Stimulated activated CD4-positive, alpha-beta T cell treated with anti-CD3 and anti-CD28 coated beads, Interleukin-12 subunit alpha, Interleukin-12 subunit beta, amount 100 ng/mL, for 4 hours (primary cell): ENCODE measurements at regions not wholly inside any gene's neighbourhood (a gene's known extent, or its start where the extent isn't known, plus 50 kb on each side); places are given as distances from the start of the nearest gene placed in this dataset.
"Not testable (repeated sequence)": the region's sequence is repeated elsewhere in the genome, so short reads cannot be mapped to it uniquely, and the experiment has no call there.

ENCODE experiments used
- DNase-seq: peaks from one replicate; pipeline ENCODE4 v3.0.0-alpha.2; 2020

DNA sequence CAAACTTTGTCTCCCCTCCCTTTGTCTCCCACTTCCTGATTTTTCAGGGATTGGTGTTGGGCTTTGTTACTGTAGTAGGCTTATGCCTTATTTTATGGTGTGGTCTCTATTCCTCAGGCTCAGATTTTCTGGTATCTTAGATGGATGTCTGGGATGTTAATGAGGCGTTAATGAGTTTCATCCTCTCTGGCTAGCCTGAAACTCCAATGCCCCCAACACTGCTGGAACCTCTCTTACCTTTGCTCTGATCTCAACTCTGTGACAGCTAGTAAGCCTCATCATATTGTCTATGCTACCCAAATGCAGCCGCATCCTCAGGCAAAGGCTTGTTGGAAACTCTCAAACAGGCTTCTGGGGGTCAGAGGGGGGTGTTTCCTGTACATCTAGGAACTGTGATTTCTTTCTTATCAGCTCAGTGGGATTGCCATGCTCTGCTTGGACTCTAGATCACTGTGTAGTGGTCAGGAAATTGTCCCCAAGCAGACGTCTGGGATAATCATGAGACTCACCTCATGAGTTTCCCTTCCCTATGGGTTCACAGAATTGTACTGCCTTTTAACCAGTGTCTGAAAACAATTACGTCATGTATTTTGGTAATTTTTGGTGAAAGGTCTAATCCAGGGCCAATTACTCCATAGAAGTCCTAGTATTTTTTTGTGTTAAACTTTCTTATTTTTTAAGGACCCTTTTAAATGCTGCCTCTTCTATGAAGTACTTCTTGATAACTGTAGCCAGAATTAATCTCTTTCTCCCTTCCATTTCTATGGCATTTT, 88.8 kb upstream of the TRPC7 start:
- no peak for DNase-seq

DNA sequence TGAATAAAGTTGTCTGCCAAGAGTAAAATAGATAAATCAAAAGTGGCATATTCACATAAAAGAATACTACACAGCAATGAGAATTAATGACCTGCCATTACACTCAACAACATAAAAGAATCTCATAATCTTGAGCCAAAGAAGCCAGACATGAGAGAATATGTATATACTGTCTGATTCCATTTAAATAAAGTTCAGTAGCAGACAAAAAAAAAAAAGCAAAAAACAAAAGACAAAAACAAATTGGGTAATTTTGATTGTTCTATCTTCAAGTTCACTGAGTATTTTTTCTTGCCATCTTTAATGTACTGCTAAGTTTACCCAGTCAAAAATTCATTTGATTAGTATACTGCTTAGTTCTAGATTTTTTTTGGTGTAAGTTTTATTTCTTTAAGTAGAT, 87.9 kb upstream of the TRPC7 start:
- DNase-seq: no peak

DNA sequence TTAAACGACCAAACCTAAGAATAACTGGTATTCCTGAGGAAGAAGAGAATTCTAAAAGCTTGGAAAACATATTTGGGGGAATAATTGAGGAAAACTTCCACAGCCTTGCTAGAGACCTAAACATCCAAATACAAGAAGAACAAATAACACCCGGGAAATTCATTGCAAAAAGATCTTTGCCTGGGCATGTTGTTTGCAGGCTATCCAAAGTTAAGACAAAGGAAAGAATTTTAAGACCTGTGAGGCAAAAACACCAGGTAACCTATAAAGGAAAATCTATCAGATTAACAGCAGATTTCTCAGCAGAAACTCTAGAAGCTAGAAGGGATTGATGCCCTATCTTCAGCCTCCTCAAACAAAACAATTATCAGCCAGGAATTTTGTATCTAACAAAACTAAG, 82.2 kb upstream of the TRPC7 start:
- DNase-seq: not testable (repeated sequence)

DNA sequence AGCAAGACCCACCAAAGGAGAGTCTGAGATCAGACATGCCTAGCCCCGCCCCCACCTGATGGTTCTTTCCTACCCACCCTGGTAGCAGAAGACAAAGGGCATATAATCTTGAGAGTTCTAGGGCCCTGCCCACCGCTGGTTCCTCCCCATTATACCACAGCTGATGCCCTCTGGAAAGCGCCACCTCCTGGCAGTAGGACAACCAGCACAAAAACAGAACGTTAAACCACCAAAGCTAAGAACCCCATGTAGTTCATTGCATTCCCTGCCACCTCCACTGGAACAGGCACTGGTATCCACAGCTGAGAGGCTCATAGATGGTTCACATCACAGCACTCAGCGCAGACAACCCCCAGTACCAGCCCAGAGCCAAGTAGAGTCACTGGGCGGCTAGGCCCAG, 81.2 kb upstream of the TRPC7 start:
- DNase-seq: no peak

DNA sequence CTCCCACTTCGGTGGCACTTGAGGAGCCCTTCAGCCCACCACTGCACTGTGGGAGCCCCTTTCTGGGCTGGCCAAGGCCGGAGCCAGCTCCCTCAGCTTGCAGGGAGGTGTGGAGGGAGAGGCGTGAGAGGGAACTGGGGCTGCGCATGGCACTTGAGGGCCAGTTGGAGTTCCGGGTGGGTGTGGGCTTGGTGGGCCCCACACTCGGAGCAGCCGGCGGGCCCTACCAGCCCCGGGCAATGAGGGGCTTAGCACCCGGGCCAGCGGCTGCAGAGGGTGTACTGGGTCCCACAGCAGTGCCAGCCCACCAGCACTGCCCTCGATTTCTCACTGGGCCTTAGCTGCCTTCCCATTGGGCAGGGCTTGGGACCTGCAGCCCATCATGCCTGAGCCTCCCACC, 78.8 kb upstream of the TRPC7 start:
- DNase-seq: not testable (repeated sequence)

DNA sequence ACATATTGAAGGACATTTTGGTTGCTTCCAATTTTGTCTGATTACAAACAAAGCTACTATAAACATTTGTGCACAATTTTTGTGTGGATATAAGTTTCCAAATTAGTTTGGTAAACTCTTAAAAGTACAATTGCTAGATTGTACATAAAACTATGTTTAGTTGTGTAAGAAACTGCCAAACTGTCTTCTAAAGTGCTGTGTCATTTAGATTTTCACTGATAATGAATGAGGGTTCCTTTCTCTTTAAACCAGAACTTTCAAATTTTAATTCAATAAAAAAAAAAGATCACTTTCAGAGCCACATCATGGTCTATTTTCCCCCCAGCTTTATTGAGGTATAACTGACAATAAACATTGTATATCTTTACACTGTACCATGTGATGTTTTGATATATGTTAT, 74.0 kb upstream of the TRPC7 start:
- DNase-seq: no peak

DNA sequence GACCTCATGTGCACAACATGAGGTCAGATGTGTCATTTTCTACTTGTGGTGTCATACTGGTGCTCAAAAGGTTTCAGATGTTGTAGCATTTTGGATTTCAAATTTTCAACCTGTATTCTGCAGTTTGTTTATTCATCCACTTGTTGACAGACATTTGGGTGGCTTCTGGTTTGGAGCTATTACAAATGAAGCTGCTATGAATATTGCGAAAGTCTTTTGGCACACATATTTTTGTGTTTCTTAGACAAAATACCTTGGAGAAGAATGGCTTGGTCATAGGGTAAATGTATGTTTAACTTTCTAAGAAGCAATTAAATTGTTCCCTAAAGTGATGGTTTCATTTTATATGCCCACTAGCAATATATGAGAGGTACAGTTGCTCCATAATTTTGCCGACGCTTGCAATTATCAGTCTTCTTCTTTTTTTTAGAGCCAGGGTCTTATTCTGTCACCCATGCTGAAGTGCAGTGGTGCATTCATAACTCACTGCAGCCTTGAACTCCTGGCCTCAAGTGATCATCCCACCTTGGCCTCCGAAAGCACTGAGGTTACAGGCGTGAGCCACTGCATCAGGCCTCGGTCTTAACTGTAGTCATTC, 70.7 kb upstream of the TRPC7 start:
- no peak for DNase-seq

DNA sequence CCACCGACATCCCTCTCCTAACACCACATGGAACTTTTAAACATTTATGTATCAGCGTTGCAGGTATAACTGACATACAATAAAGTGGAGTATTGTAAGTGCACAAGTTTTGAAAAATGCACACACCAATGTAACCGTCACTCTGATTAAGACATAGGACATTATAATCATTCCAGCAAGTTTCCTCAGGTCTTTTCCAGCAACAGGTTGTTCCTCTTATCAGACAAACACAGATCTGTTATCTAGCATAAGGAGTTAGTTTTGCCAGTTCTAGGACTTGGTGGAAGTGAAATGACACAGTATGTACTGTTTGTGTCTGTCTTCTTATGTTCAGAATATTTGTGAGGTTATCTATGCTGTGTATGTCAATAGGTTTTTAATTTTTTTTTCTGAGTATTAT, 69.5 kb upstream of the TRPC7 start:
- DNase-seq: no peak

DNA sequence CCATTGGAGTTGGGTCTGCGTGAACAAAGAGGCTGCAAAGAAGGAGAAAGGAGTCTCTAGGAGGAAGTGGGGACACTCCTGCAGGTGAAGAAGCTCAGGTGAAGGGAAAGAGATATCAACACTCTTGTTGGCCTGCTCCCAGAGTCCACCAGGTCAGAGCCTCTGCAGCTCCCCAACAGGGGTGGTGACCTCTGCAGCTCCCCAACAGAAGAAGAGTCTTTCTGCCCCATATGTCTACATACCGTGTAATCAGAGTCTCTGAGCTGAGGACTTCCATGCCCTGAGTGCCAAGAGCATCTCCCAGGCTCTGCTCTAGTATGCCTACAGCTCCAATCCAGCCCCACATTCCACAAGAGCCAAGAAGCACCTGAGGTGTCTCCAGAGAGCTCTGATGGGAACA, 67.4 kb upstream of the TRPC7 start:
- DNase-seq: no peak

DNA sequence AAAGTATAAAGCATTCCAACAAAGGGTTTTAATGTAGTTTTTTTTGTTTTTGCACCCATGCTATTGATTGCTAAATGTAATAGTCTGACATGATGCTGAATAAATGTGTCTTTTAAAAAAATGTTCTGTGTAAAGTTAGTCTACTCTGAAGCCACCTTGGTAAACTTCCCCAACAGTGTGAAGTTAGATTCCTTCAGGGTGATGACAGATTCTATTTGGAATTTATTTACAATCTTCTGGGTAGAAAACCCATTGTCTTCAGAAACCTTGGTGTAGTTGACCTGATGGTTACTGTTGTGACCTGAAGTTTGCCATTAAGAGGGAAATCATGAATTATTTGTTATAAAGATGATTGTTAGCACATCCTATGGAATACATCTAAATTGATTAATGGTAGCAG, 64.7 kb upstream of the TRPC7 start:
- DNase-seq: no peak

DNA sequence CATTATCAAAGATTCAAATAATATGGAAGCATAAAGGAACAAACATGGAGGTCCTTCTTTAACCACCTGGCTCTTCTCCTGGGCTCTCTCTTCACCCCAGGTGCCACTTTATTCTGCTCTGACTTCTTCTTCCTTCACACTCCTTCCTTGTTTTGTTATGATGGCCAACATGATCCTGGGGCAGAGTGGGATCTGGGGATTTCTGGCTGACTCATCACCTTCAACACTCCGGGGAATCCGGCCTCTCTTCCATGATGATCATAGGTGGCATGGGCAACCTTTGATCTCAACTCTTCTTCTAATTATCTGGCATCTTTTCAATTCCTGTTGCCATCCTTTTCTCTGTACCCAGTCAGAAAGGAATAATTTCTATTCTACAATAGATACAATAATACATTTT, 62.1 kb upstream of the TRPC7 start:
- DNase-seq: no peak

DNA sequence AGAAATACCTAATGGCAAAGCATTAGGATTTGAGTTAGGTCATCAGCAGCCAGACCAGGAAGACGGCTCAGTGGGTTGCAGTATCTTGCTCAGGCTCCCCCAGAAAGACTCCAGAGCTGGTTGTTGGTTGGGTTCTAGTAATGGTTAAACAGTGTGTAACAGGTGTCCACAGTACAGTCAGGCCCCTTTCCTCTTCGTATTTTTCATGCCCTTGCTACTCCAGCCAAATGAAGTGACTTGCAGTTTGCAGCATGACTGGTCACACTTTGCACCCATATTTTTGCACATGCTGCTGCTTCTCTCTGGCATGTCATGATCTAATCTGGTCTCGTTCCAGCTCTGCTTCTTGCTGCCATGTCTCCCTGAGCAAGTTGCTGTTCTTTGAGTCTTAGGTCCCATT, 60.6 kb upstream of the TRPC7 start:
- DNase-seq: no peak

DNA sequence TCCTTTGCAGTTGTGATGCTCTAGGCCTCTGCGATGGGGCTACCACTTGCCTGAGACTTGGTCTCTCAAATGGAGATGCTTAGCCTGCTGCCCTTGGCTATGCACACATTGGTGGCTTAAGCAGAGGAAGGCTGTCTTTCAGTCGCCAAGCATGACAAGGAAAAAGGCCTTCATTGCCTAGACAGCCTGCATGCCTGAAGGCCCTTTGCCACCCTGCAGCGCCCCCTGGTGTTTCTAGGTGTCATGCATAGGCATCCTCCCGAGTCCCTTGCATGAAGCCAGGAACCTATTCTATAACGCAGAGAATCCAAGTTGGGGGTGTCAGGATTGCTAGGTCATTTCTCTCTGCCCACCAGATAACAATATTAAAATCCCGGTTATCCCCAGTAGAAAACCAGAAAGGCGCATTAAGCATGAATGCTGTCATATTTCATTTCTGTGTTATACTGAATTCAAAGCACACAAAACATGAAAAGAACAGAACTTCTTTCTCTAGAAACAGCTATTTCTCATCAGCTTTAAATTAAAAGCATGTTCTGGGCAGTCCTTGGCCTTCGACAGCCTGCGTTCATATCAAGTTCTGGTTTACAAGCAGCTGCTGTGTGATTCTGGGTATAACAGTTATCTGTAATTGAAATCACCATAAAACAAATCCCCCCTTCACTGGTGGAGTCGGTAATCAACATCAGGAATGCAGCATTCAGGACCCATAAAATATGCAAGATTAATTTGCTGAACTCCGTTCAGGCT, 59.7 kb upstream of the TRPC7 start:
- DNase-seq: peak; percentile 18

DNA sequence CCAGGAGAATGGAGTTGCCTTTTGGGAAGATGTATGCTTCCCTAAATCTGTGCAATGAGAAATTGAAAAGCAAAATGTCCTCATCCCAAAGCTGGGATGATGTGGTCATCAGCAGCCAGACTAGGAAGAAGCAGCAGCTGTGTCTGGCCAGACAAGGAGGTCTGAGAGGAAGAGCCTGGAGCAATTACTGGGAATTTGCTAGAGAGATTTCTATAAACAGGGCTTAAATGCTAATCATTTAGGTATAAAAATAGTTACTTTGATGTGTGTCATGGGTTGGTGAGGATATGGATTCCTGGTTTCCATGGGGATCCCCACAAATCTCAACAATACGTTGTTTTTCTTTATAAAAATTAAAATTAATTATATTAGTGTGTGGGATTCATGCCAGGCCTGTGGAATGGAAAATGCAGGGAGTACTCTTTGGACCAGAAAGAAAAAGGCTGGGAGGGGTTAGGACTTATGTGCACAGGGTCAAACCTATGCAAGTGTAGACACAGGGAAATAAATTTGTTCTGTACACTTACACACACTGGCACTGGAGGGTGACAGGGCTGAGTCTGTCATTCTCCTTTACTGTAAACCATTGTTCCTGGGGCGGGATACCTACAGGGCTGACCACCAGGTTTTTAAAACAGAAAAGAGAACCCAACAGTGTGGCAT, 58.7 kb upstream of the TRPC7 start:
- DNase-seq: no peak

DNA sequence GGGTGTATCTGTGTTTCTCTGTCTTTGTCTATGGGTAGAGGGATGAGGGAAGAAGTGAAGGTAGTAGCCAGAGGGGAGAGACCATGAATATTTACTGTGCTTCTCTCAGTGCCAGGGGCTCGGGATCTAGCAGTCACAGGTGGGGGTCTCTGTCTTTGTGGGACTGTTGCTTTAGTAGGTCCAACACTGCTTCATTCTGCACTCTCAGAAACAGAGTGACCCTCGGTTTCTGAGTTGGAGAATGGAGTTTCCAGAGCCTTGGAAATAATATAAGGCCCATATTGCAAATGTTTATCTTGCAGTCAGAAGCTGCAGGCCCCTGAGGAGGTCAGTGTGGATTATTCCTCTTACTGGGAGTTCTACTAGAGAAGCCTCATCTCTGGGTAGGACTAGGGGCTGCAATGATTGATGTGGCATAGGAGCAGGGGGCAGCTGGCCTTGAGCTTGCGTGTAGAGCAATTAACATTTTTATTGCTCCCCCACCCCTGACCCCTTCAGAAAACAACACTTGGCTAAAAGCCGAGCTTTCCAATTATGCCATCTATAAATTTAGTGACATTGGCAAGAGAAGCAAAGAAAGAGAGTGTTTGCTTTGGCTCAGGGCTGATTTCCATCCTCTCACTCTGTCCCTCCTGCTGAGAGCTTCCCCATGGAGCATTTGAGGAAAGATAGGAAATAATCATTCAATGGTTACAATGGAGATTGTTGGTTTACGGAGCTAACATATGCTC, 55.0 kb upstream of the TRPC7 start:
- no peak for DNase-seq

DNA sequence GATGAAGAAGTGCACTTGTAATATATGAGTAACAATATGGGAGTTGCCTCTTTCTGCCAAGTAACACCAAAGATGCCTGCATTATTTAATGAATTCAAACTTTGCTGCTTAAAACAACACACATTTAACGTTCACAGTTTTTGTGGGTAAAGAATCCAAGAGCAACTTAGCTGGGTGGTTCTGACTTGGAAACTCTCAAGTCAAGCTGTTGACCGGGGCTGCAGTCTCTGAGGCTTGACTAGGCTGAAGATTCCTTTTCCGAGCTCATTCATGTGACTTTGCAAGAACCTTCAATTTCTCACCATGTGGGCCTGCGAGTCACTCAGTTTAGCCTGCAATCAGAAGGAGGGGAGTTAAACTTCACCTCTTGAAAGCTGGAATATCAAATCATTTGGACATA, 53.0 kb upstream of the TRPC7 start:
- no peak for DNase-seq
